GM19467 (cell line): ENCODE measurements at regions not wholly inside any gene's neighbourhood (a gene's known extent, or its start where the extent isn't known, plus 50 kb on each side); places are given as distances from the start of the nearest gene placed in this dataset.

Experiments
- ATAC-seq: cut with Tn5 transposase; IDR thresholded peaks from one replicate; pipeline ENCODE4 v1.9.1; 2021; ENCODE audit warnings: mild to moderate bottlenecking, moderate library complexity; ENCODE audit not compliant: unreplicated experiment

DNA sequence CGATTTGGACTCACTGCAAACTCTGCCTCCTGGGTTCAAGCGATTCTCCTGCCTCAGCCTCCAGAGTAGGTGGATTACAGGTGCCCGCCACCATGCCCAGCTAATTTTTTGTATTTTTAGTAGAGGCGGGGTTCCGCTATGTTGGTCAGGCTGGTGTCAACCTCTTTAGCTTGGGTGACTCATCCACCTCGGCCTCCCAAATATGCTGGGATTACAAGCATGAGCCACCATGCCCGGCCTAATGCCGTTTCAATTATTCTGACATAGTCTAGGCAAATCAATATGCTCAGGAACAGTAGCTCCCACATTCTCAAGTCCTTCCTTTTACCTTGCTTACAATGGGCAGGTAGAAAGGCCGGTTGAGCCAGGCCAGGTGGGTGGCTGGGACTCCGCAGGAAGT is 82.0 kb upstream of the EEA1 start:
- ATAC-seq = no peak

GRCh38 chr12:93015871-93016751 is 87.0 kb upstream of the EEA1 start:
- no peak for ATAC-seq

DNA sequence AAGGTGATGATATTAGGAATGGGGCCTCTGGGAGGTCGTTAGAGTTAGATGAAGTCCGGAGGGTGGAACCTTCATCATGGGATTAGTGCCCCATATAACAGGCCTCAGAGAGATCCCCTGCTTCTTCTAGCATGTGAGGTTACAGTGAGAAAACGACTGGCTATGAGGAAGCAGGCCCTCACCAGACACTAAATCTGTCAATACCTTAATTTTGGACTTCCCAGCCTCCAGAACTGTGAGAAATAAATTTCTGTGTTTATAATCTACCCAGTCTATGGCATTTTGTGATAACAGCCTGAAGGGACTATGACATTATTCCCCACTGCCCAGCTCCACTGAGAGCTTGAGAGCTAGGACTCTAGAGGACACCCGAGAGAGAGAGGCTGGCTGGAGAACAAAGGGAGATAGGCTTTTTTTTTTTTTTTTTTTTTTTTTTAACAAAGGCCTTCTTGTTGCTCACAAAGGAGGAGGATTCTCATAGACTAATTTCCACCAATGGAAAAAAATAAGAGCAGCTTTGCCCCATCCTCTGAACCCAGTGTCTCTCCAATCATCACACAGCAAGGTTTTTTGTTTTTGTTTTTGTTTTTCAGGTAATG is 87.8 kb upstream of the EEA1 start:
- no peak for ATAC-seq

GRCh38 chr12:93018610-93019009 is 89.5 kb upstream of the EEA1 start:
- ATAC-seq = no peak

DNA sequence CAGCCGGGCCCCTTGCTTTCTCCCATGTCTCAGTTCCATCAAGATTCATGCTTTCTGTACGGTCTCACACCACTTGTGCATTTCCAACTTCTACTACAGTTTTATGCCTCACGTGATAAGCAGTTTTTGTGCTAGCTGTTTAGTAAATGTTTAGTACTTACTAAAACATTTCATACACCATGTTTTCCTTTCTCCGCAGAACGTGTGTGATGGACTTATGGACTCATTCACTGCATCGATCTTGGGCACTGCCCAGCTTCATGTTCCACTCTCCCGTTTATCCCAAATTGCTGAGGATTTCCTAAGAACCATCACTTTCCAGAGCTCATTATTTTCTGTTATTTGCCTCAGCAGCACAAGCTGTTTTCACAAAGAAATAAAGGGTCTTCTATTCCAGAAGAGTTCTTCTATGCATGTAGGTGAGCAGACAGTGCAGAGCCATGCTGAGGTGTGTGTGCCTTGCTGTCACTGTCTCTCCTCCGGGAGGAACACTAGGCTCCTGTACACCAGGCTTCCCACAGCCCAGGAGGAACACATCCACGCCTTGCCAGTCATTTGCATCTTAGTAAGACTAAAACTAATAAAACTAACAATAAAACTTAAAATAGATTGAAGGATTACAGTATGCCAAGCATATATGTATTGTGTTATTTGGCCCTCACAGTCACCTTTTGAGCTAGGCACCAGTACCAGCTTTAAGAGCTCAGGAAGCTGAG is 90.3 kb upstream of the EEA1 start:
- ATAC-seq = no peak

DNA sequence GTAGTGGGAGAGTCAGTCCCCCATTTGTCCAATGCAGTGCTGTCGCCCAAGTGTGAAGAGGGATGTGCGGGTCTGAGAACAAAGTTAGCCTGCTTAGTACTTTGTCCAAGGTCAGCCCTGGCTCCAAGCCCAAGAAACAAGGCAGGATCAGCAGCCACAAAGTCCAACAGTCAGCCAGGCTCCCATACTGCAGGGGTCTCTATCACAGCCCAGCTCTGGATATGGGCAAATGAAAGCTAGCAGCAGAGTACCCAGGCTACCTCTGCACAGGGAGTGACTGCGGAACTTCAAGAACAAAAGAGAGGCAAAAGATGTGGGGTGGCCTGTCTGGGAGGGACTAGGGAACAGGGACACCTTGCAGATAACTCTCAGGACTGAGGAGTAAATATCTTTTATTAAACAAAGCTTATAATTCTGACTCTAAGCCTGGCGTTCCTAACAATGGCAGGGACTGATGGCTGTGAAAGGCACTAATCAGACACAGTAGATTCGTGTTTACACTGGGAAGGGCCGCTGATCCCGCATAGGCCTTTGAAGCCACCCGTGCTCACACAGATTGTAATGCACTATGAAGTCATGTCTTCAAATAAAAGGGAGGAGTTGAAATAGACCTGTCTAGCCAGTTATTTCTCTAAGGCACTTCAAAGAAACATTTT is 91.0 kb upstream of the EEA1 start:
- no peak for ATAC-seq

- no peak for ATAC-seq
Measured at GRCh38 chr12:93020631-93021597, 91.8 kb upstream of the EEA1 start.

- ATAC-seq = no peak
Measured at GRCh38 chr12:93022603-93023340, 93.7 kb upstream of the EEA1 start.

DNA sequence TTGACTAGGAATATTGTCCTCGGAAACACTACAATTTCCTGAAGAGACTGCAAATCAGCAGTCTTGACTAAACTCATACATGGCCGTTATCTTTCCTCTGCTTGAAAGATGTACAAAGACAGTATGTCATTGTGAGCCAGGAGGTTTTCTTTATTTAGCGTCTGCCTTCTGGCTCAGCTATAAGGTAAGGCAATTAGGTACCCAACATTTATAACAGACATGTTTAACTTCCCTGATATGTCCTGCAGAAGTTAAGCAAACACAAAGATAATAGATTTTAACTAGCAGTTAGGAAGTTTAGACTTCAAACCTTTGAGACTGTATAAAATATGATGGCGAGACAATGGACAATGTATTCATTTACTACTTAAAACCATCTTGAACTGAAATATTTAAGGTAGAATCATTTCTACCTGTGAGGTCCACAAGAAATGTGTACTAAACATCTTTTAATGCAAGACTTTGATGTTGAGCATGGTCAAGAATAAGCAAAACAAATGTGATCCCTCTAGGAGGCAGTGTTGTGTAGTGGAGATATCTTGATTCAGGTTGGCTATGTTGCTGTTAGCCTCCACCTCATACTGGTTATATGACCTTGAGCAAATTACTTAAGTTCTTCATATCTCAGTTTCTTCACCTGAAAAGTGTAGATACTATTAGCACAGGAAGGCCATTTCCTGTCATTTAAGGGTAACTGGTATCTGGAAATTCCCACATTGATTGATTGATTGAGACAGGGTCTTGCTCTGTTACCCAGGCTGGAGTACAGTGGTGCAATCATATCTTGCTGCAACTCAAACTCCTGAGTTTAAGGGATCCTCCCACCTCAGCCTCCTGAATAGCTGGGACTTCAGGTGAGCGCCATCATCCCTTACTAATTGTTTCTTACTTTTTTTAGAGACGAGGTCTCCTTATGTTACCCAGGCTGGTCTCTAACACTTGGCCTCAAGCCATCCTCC is 96.3 kb upstream of the EEA1 start:
- ATAC-seq = peak; percentile 69

DNA sequence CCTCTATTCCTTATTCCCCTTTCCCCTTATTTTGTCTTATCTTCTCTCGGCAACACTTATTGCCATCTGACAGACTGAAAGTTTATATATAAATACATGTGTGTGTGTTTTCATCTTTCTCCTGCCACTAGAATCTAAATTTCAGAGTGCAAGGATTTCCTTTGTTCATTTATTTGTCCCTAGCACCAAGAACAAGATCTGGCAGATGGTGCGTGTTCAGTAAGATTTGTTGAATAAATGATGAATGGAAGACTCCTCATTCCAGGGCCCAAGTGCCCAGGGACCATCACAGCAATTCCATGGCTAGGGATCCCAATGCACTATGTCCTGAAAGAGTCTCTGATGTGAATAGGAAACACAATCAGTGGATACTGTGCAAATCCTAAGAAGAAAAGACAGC is 97.9 kb upstream of the EEA1 start:
- ATAC-seq = no peak

GRCh38 chr12:93029091-93029490 is 100.0 kb upstream of the EEA1 start:
- ATAC-seq = no peak

GRCh38 chr12:93031028-93031427 is 101.9 kb upstream of the EEA1 start:
- no peak for ATAC-seq

- ATAC-seq = no peak
Measured at GRCh38 chr12:93032758-93033157, 103.7 kb upstream of the EEA1 start.

- no peak for ATAC-seq
Measured at GRCh38 chr12:93033948-93034347, 104.9 kb upstream of the EEA1 start.

GRCh38 chr12:93039062-93039461 is 110.0 kb upstream of the EEA1 start:
- ATAC-seq = no peak

DNA sequence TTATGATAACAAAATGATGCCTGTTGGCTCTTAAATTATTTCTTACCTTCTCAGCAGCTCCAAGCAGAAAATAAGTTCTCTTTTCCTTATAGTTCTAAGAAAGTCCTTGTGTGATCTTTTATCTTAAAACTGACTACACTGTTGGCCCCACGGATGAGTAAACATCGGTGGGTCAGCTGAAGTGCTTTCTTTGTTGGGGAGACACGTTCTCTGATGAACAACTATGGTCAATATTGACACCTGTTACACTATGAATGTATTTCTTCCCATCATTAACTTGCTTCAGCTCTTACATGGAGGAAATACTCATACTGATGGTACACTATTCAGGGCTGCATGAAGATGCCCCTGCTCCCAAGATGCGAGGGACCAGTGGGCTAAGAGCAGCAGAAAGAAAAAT is 110.8 kb upstream of the EEA1 start:
- no peak for ATAC-seq

- ATAC-seq = no peak
Measured at GRCh38 chr12:93040367-93040766, 111.3 kb upstream of the EEA1 start.

DNA sequence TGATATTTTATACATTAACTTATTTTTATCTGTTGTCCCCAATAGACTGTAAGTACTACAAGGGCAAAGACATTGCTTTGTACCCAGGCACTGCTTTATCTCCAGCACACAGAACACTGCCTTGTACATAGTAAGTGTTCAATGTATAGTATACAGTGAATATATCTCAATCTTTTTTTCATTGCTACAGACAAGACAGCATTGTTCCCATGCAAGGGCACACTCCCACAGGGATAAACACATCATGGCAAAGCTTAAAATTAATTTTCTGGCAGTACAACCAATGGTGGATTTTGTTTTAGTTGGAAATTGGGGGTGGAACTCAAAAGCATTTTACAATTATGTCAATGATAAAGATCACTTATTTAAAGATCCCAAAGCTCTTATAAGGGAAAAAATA is 112.3 kb upstream of the EEA1 start:
- no peak for ATAC-seq
